ENCODE measurements at regions not wholly inside any gene's neighbourhood (a gene's known extent, or its start where the extent isn't known, plus 50 kb on each side); places are given as distances from the start of the nearest gene placed in this dataset.
"Not testable (repeated sequence)": the region's sequence is repeated elsewhere in the genome, so short reads cannot be mapped to it uniquely, and the experiment has no call there.

- no peak for DNase-seq
Measured at GRCh38 chr9:2356041-2356790, 265.4 kb upstream of the VLDLR start.

GRCh38 chr9:2359891-2360471 lies 261.6 kb upstream of the VLDLR start:
- DNase-seq = peak; percentile 34

- DNase-seq = no peak
Measured at GRCh38 chr9:2362150-2362549, 259.4 kb upstream of the VLDLR start.

GRCh38 chr9:2363138-2363745 lies 258.3 kb upstream of the VLDLR start:
- DNase-seq = no peak

- DNase-seq = no peak
Measured at GRCh38 chr9:2363781-2364180, 257.8 kb upstream of the VLDLR start.

GRCh38 chr9:2367970-2368369 lies 253.6 kb upstream of the VLDLR start:
- no peak for DNase-seq

- DNase-seq = no peak
Measured at GRCh38 chr9:2373648-2374047, 247.9 kb upstream of the VLDLR start.

- DNase-seq = no peak
Measured at GRCh38 chr9:2375114-2375513, 246.5 kb upstream of the VLDLR start.

GRCh38 chr9:2377117-2377516 lies 244.5 kb upstream of the VLDLR start:
- no peak for DNase-seq

GRCh38 chr9:2377834-2378233 lies 243.8 kb upstream of the VLDLR start:
- DNase-seq = no peak

GRCh38 chr9:2378266-2378665 lies 243.3 kb upstream of the VLDLR start:
- DNase-seq = no peak

- DNase-seq = no peak
Measured at GRCh38 chr9:2378816-2379215, 242.8 kb upstream of the VLDLR start.

- no peak for DNase-seq
Measured at GRCh38 chr9:2384741-2385140, 236.8 kb upstream of the VLDLR start.

- DNase-seq = no peak
Measured at GRCh38 chr9:2385746-2386145, 235.8 kb upstream of the VLDLR start.

GRCh38 chr9:2386566-2386965 lies 235.0 kb upstream of the VLDLR start:
- DNase-seq = no peak

- DNase-seq = no peak
Measured at GRCh38 chr9:2387166-2387565, 234.4 kb upstream of the VLDLR start.

- no peak for DNase-seq
Measured at GRCh38 chr9:2389404-2389803, 232.2 kb upstream of the VLDLR start.

- no peak for DNase-seq
Measured at GRCh38 chr9:2390028-2390427, 231.6 kb upstream of the VLDLR start.

- not testable (repeated sequence) for DNase-seq
Measured at GRCh38 chr9:2391509-2392132, 230.0 kb upstream of the VLDLR start.

- DNase-seq = not testable (repeated sequence)
Measured at GRCh38 chr9:2394087-2394741, 227.4 kb upstream of the VLDLR start.

GRCh38 chr9:2395814-2396612 lies 225.6 kb upstream of the VLDLR start:
- DNase-seq = no peak

GRCh38 chr9:2396622-2397285 lies 224.8 kb upstream of the VLDLR start:
- no peak for DNase-seq

Measured in NCI-H2227 treated with DMSO at 0.1 percent for 48 hours (cell line).